ENCODE measurements at regions not wholly inside any gene's neighbourhood (a gene's known extent, or its start where the extent isn't known, plus 50 kb on each side); places are given as distances from the start of the nearest gene placed in this dataset.

- H2AFZ ChIP-seq (ENCODE audit: low read depth, low read length) = no peak overlapping the region
- H3F3A ChIP-seq (ENCODE audit: insufficient read depth, low read length, poor library complexity, severe bottlenecking) = no peaks in the 10 kb centered on the region
- no peaks in the 10 kb centered on the region for H3K9me2 ChIP-seq (ENCODE audit: insufficient read depth, low read length)
- H3K36me3 ChIP-seq (ENCODE audit: insufficient read depth, low read length) = no peaks in the 10 kb centered on the region
- no peak overlapping the region for H3K4me3 ChIP-seq (ENCODE audit: low read length)
- no peaks in the 10 kb centered on the region for H4K20me1 ChIP-seq (ENCODE audit: insufficient read depth)
- no peaks in the 10 kb centered on the region for H3K9me3 ChIP-seq (ENCODE audit: low read length)
- no peak overlapping the region for H3K27ac ChIP-seq (ENCODE audit: low read length)
- no peak for TF ChIP-seq SMC3 (conservative IDR thresholded peaks at IDR 0.05; ENCODE audit: poor library complexity)
- no peak for TF ChIP-seq MXI1 (conservative IDR thresholded peaks at IDR 0.05; ENCODE audit: poor library complexity, severe bottlenecking)
- TF ChIP-seq TAF1 (IDR thresholded peaks at IDR 0.05; ENCODE audit: low read depth) = no peak
- no peak for TF ChIP-seq REST (IDR thresholded peaks at IDR 0.05; ENCODE audit: borderline replicate concordance)
- TF ChIP-seq CTCF (IDR thresholded peaks at IDR 0.05; ENCODE audit: poor library complexity, severe bottlenecking) = no peak
- no peak for TF ChIP-seq RAD21 (conservative IDR thresholded peaks at IDR 0.05)
- TF ChIP-seq EZH2 (IDR thresholded peaks at IDR 0.05; ENCODE audit: borderline replicate concordance, insufficient read depth, low read length, poor library complexity, severe bottlenecking) = no peak
- TF ChIP-seq EP300 (conservative IDR thresholded peaks at IDR 0.05; ENCODE audit: poor library complexity, severe bottlenecking) = no peak
- no peak for TF ChIP-seq POLR2AphosphoS5 (IDR thresholded peaks at IDR 0.05)
- no peak overlapping the region for H3K4me2 ChIP-seq (ENCODE audit: low read length)
- no peak overlapping the region for H3K9ac ChIP-seq (ENCODE audit: low read length)
- no peaks in the 10 kb centered on the region for H3K79me2 ChIP-seq (replicated peaks; ENCODE audit: insufficient read depth, low read length)
- no peaks in the 10 kb centered on the region for H3K27me3 ChIP-seq (ENCODE audit: insufficient read depth, low read depth, low read length)
Observed at GRCh38 chr3:16060358-16060852, 114.1 kb upstream of the GALNT15 start.

DNA sequence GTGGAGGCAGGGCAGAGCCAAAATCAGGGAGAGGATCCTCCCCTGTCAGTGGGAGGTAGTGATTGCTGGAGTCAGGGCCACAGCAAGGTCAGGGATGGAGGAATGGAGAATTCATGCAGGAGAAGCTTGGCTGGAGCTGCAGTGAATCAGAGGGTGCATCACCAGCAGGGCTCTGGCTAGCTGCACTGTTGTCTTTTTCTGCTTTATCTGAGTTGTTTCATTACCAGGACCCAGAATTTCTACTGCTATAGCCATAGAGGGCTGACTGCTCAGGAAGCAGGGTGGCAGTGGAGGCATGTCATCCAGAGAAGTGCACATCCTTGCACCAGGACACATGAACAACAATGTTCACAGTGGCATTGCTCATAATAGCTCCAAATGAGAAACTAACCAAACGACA, 113.5 kb upstream of the GALNT15 start:
- Histone ChIP-seq H3K27ac (ENCODE audit: low read length) (no peak overlapping the region), H3K4me2 (ENCODE audit: low read length) (no peak overlapping the region), H2AFZ (ENCODE audit: low read depth, low read length) (no peak overlapping the region)

GRCh38 chr3:16061491-16061890, 113.0 kb upstream of the GALNT15 start:
- Histone ChIP-seq H2AFZ (ENCODE audit: low read depth, low read length) (no peak overlapping the region), H3F3A (ENCODE audit: insufficient read depth, low read length, poor library complexity, severe bottlenecking) (no peaks in the 10 kb centered on the region), H3K9me2 (ENCODE audit: insufficient read depth, low read length) (no peaks in the 10 kb centered on the region), H3K9ac (ENCODE audit: low read length) (no peak overlapping the region), H3K4me3 (ENCODE audit: low read length) (no peak overlapping the region), H3K9me3 (ENCODE audit: low read length) (no peaks in the 10 kb centered on the region), H3K27me3 (ENCODE audit: insufficient read depth, low read depth, low read length) (no peaks in the 10 kb centered on the region), H3K79me2 (replicated peaks; ENCODE audit: insufficient read depth, low read length) (no peaks in the 10 kb centered on the region), H3K27ac (ENCODE audit: low read length) (no peak overlapping the region), H4K20me1 (ENCODE audit: insufficient read depth) (no peaks in the 10 kb centered on the region), H3K36me3 (ENCODE audit: insufficient read depth, low read length) (no peaks in the 10 kb centered on the region), H3K4me2 (ENCODE audit: low read length) (no peak overlapping the region)
- TF ChIP-seq TAF1 (IDR thresholded peaks at IDR 0.05; ENCODE audit: low read depth) = no peak
- TF ChIP-seq POLR2AphosphoS5 (IDR thresholded peaks at IDR 0.05) = no peak
- TF ChIP-seq MXI1 (conservative IDR thresholded peaks at IDR 0.05; ENCODE audit: poor library complexity, severe bottlenecking) = no peak
- no peak for TF ChIP-seq RAD21 (conservative IDR thresholded peaks at IDR 0.05)
- no peak for TF ChIP-seq CTCF (IDR thresholded peaks at IDR 0.05; ENCODE audit: poor library complexity, severe bottlenecking)
- TF ChIP-seq EP300 (conservative IDR thresholded peaks at IDR 0.05; ENCODE audit: poor library complexity, severe bottlenecking) = no peak

More for the DNA sequence above, 113.5 kb upstream of the GALNT15 start:
- no peak overlapping the region for H3K9ac ChIP-seq (ENCODE audit: low read length)
- no peaks in the 10 kb centered on the region for H3F3A ChIP-seq (ENCODE audit: insufficient read depth, low read length, poor library complexity, severe bottlenecking)
- no peak overlapping the region for H3K4me3 ChIP-seq (ENCODE audit: low read length)
- no peak for TF ChIP-seq TAF1 (IDR thresholded peaks at IDR 0.05; ENCODE audit: low read depth)
- no peak for TF ChIP-seq RAD21 (conservative IDR thresholded peaks at IDR 0.05)
- no peaks in the 10 kb centered on the region for H3K79me2 ChIP-seq (replicated peaks; ENCODE audit: insufficient read depth, low read length)
- H4K20me1 ChIP-seq (ENCODE audit: insufficient read depth) = no peaks in the 10 kb centered on the region
- no peaks in the 10 kb centered on the region for H3K27me3 ChIP-seq (ENCODE audit: insufficient read depth, low read depth, low read length)
- H3K36me3 ChIP-seq (ENCODE audit: insufficient read depth, low read length) = no peaks in the 10 kb centered on the region
- H3K9me3 ChIP-seq (ENCODE audit: low read length) = no peaks in the 10 kb centered on the region
- no peaks in the 10 kb centered on the region for H3K9me2 ChIP-seq (ENCODE audit: insufficient read depth, low read length)
